Activated T-helper 2 cell treated with anti-CD3 and anti-CD28 coated beads, Interferon-gamma antibody, Interleukin-2, Interleukin-4, amounts not matched to agents 10 μg/mL and 5 μg/mL and 100 μg/mL, durations not matched to agents 14 hours and 24 hours and 36 hours (primary cell): ENCODE measurements at regions not wholly inside any gene's neighbourhood (a gene's known extent, or its start where the extent isn't known, plus 50 kb on each side); places are given as distances from the start of the nearest gene placed in this dataset.

Source experiments
- DNase-seq: peaks from one replicate; pipeline ENCODE4 v3.0.0; 2021; ENCODE audit warnings: low spot score
- H3K27ac Mint-ChIP-seq: one replicate; pipeline ENCODE4 v1.8.0; 2021; ENCODE audit warnings: mixed read lengths
- H3K27me3 Mint-ChIP-seq: one replicate; pipeline ENCODE4 v1.8.0; 2021; ENCODE audit warnings: low read depth, mixed read lengths
- H3K36me3 Mint-ChIP-seq: one replicate; pipeline ENCODE4 v1.8.0; 2021; ENCODE audit warnings: low read depth, mixed read lengths
- H3K4me1 Mint-ChIP-seq: one replicate; pipeline ENCODE4 v1.8.0; 2021; ENCODE audit warnings: low read depth, mixed read lengths
- H3K4me3 Mint-ChIP-seq: one replicate; pipeline ENCODE4 v1.8.0; 2021; ENCODE audit warnings: low read depth, mild to moderate bottlenecking, moderate library complexity, mixed read lengths
- H3K9me3 Mint-ChIP-seq: one replicate; pipeline ENCODE4 v1.8.0; 2021; ENCODE audit warnings: mixed read lengths
- intact Hi-C: fragments of 100-400 bp; cut with micrococcal nuclease; formaldehyde crosslinking; loops from one replicate; pipeline ENCODE4 v1.15.1; 2023

DNA sequence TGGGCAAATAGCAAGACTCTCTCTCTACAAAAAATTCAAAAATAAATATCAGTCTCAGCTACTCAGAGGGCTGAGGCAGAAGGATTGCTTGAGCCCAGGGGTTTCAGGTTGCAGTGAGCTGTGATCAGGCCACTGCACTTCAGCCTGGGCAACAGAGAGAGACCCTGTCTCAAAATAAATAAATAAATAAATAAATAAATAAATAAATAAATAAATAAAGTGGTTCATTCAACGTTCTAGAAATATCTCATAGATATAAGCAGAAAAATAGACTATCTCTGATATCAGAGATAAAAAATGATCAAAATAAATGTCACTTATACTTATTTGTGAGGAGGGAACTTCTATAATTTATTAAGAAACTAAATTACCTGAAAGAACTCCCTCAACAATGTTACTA, 480.9 kb downstream of the FBXO15 start:
- no peak overlapping the region for H3K4me3 Mint-ChIP-seq
- no peaks in the 10 kb centered on the region for H3K9me3 Mint-ChIP-seq
- H3K27me3 Mint-ChIP-seq: no peaks in the 10 kb centered on the region
- H3K4me1 Mint-ChIP-seq: no peaks in the 10 kb centered on the region
- DNase-seq: no peak
- intact Hi-C loops: no loop called here
- H3K27ac Mint-ChIP-seq: no peak overlapping the region
- H3K36me3 Mint-ChIP-seq: no peaks in the 10 kb centered on the region

DNA sequence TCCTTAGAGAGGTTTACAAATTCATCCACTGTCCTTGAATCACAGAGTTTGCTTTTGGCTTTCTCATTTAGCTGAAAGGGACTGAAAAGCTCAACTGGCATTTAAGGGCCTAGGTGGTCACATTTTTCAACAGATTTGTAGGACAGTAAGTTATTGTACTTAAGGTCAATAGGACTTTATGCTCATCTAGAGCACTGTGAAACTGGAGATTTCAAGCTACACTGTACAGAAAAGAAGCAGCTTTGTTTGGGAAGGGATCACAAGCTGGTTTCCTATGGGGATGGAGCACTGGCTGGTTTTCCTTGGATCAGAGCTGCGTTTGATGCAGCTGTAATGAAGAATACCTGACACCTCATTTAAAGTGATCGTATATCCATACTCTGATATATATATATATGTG, 482.7 kb downstream of the FBXO15 start:
- Mint-ChIP-seq H3K9me3 (no peaks in the 10 kb centered on the region), H3K36me3 (no peaks in the 10 kb centered on the region), H3K4me3 (no peak overlapping the region), H3K27me3 (no peaks in the 10 kb centered on the region), H3K27ac (no peak overlapping the region), H3K4me1 (no peaks in the 10 kb centered on the region)
- DNase-seq: no peak
- intact Hi-C loops: no loop called here

DNA sequence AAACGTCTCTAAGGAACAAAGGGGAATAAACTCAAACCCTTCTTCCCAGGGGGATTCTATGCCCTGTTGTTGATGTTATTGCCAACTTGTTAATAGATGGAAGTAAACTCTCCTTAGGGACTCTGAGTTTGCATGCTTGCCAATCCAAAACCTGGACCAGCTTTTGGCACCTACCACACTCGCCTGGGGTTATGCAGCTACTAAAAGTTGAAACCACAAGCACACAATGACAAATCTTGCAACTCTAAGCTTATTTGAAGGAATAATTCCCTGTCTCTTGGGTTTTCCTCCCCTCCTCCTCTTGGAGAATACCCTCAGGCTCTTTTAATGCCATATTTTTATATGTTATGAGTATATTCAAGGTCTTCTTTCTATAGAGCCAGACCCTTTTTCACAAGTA, 484.1 kb downstream of the FBXO15 start:
- no peaks in the 10 kb centered on the region for H3K27me3 Mint-ChIP-seq
- H3K27ac Mint-ChIP-seq: no peak overlapping the region
- no peaks in the 10 kb centered on the region for H3K9me3 Mint-ChIP-seq
- intact Hi-C loops: no loop called here
- H3K36me3 Mint-ChIP-seq: no peaks in the 10 kb centered on the region
- H3K4me1 Mint-ChIP-seq: no peaks in the 10 kb centered on the region
- no peak overlapping the region for H3K4me3 Mint-ChIP-seq
- DNase-seq: no peak

DNA sequence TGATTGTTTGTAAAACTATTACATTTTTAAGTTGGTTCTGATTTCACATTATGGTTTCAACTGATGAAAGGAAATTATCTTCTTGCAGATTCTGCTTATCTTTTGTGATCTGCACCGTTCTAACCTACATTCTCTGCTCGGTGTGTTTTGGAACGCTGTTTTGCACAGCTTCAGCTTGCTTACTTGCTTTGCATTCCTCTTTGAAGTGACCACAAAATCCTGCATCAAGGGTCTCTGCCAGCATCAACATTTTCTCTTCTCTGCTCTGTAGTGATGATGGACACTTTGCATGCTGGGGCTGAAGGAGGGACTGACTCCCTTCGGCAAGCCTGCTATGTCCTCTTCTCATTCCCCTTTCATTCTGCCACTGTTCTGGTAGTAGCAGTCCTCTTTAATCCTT, 485.2 kb downstream of the FBXO15 start:
- Mint-ChIP-seq H3K27ac (no peak overlapping the region), H3K27me3 (no peaks in the 10 kb centered on the region), H3K4me1 (no peaks in the 10 kb centered on the region), H3K4me3 (no peak overlapping the region), H3K9me3 (no peaks in the 10 kb centered on the region), H3K36me3 (no peaks in the 10 kb centered on the region)
- DNase-seq: no peak
- intact Hi-C loops: no loop called here

DNA sequence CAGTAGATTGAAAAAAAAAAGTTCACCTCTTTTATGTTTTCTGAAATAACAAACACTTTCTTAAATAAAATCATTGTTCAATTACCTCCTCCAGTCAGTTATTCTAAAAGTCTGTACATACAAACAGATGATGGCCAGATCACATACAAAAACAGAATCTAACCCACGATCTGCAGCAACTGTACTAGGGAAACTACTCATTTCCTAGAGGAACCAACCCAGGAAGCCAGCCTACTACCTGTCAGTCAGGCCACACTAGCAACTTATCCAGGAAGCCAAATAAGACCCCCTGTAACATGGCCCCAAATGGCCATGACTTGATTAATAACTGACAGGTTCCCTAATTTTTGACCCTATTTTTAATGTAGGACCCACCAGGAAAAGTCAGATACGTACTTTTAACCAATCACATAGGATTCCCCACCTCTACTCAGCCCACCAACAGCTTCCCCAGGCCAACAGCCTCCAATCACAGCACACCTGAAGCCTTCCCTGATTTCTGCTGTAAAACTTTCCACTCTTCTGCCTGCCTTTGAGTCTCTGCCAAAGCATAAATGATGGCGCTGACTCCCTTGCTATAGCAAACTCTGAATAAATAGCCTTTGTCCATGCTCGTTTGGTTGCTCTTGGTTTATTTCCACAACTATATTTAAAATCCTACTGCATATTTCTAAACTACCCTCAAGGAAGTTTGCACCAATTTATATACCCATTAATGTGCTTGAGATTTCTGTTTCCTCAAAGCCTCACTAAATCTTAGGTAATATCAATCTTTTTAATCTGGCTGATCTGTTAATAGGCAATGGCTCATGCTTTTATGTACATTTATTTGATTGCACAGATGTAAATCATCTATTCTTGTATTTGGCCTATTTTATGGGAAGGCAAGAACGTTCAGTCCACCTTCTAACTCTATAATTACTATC, 486.4 kb downstream of the FBXO15 start:
- Mint-ChIP-seq H3K27me3 (no peaks in the 10 kb centered on the region), H3K4me1 (no peaks in the 10 kb centered on the region)
- intact Hi-C loops: no loop called here

DNA sequence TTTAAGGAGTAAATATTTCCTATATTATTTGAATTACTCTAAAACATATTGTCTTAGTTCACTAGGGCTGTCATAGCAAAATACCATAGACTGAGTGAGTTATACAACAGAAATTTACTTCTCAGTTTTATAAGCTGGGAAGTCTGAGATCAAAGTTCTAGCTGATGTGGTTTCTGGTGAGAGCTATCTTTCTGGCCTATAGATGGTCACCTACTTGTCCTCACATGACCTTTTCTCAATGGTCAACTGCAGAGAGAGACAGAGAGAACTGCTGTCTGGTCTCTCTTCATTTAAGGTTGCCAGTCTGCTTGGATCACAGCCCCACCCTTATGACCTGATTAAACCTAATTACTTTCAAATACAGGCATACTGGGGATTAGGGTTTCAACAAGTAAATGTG, 490.9 kb downstream of the FBXO15 start:
- H3K4me3 Mint-ChIP-seq: no peak overlapping the region
- H3K4me1 Mint-ChIP-seq: no peaks in the 10 kb centered on the region
- H3K36me3 Mint-ChIP-seq: no peaks in the 10 kb centered on the region
- intact Hi-C loops: no loop called here
- no peaks in the 10 kb centered on the region for H3K27me3 Mint-ChIP-seq
- H3K9me3 Mint-ChIP-seq: no peaks in the 10 kb centered on the region
- H3K27ac Mint-ChIP-seq: no peak overlapping the region
- DNase-seq: no peak

More for the DNA sequence above, 486.4 kb downstream of the FBXO15 start:
- Mint-ChIP-seq H3K36me3 (no peaks in the 10 kb centered on the region), H3K4me3 (no peak overlapping the region), H3K27ac (no peak overlapping the region), H3K9me3 (no peaks in the 10 kb centered on the region)
- DNase-seq: no peak

DNA sequence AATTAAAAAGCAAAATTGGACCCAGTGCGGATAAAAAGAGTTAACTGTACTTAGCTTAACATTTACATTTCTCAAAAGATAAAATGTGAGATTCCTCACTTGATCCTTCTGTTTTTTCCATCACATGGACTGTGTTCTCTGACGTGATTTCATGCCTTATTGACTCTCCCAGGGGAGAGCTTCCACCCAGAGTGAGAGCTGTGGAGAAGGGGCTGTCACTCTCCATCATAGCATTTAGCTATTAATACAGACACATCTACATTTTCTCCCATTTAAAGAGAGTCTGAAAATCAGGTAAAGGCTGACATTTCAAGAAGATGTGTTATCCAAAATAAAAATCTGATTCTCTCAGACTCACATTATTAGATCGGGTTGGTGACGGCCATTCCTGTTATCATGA, 493.8 kb downstream of the FBXO15 start:
- H3K36me3 Mint-ChIP-seq: no peaks in the 10 kb centered on the region
- intact Hi-C loops: no loop called here

DNA sequence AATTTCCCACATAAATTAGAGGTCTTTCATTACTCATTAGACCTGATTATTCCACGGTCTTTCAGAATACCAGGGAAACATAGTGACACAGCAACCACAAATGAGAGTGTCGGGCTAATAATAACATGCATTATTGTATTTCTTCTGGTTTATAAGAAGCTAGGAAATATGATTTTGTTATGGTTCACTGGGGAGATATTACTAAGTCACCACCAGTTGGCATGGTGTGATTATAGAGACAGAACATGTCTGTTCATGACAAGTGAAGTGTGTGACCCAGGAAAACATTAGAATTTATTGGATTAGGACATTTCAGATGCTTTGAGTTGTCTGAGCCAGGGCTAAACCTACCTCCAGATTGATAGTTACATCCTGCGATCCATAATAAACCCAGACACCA, 494.4 kb downstream of the FBXO15 start:
- no peaks in the 10 kb centered on the region for H3K27me3 Mint-ChIP-seq
- no peaks in the 10 kb centered on the region for H3K36me3 Mint-ChIP-seq
- H3K4me1 Mint-ChIP-seq: no peaks in the 10 kb centered on the region
- no peak for DNase-seq
- H3K27ac Mint-ChIP-seq: no peak overlapping the region
- intact Hi-C loops: no loop called here
- no peak overlapping the region for H3K4me3 Mint-ChIP-seq
- no peaks in the 10 kb centered on the region for H3K9me3 Mint-ChIP-seq

More for the DNA sequence above, 493.8 kb downstream of the FBXO15 start:
- H3K4me3 Mint-ChIP-seq: no peak overlapping the region
- H3K4me1 Mint-ChIP-seq: no peaks in the 10 kb centered on the region
- H3K27ac Mint-ChIP-seq: no peak overlapping the region
- no peaks in the 10 kb centered on the region for H3K27me3 Mint-ChIP-seq
- DNase-seq: no peak
- no peaks in the 10 kb centered on the region for H3K9me3 Mint-ChIP-seq

DNA sequence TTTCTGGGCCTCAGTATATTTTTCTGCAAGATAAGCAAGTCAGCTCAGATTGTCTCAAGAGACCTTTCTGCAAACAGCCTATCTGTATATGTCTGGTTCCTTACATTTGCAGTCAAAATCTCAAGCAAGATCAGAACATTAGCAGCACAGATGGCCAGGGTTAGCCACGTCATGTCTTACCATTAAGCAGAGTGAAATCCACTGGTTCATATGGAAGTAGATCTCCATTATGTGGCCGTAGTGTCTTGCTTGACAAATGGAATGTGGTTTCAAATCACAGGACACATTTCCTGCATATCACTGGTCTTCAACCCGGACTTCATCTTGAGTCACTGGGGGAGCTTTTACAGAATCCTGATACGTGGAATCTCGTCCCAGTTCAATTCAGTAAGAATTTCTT, 500.2 kb downstream of the FBXO15 start:
- H3K4me3 Mint-ChIP-seq: no peak overlapping the region
- no peaks in the 10 kb centered on the region for H3K9me3 Mint-ChIP-seq
- H3K27ac Mint-ChIP-seq: no peak overlapping the region
- no peaks in the 10 kb centered on the region for H3K27me3 Mint-ChIP-seq
- intact Hi-C loops: no loop called here
- no peaks in the 10 kb centered on the region for H3K4me1 Mint-ChIP-seq
- H3K36me3 Mint-ChIP-seq: no peaks in the 10 kb centered on the region
- no peak for DNase-seq

DNA sequence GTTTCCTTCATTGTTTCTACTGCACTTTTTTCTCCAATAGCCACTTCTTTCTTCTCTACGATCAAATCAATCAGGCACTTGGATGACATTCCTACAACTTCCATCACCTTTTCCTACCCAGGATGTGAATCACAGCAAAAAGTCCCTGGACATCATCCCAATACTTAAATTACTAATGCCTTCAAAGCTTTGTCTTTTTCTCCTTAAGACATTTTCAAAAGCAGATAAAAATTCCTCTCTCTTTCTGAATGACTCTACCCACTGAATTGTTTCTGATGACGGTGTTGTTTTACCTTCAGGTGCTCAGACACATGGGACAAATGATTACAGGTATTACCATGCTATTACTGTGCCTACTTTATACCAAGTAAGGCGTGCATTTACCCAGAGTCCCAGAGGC, 500.9 kb downstream of the FBXO15 start:
- DNase-seq: no peak
- Mint-ChIP-seq H3K4me1 (no peaks in the 10 kb centered on the region), H3K27me3 (no peaks in the 10 kb centered on the region), H3K4me3 (no peak overlapping the region), H3K9me3 (no peaks in the 10 kb centered on the region), H3K36me3 (no peaks in the 10 kb centered on the region), H3K27ac (no peak overlapping the region)
- intact Hi-C loops: no loop called here

DNA sequence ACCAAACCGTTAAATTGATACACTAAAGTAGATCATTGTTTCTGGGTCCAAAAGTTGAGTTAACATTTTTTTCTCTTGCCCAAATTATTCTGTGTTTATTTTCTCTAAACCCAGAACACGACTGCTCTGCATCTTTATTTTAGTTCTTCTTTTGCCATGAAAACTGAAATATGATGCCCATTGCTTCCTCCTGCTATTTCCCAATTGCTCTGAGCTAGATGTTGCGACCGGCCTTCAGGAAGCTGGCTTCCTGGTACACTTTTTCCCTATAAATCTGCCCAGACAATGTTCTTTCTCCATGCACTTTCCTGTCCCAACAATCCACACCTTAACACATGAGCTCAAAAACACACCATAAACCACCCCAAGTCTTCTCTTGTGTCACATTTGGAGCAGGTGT, 501.4 kb downstream of the FBXO15 start:
- Mint-ChIP-seq H3K4me1 (no peaks in the 10 kb centered on the region), H3K27me3 (no peaks in the 10 kb centered on the region), H3K36me3 (no peaks in the 10 kb centered on the region), H3K9me3 (no peaks in the 10 kb centered on the region), H3K4me3 (no peak overlapping the region), H3K27ac (no peak overlapping the region)
- no peak for DNase-seq
- intact Hi-C loops: no loop called here

DNA sequence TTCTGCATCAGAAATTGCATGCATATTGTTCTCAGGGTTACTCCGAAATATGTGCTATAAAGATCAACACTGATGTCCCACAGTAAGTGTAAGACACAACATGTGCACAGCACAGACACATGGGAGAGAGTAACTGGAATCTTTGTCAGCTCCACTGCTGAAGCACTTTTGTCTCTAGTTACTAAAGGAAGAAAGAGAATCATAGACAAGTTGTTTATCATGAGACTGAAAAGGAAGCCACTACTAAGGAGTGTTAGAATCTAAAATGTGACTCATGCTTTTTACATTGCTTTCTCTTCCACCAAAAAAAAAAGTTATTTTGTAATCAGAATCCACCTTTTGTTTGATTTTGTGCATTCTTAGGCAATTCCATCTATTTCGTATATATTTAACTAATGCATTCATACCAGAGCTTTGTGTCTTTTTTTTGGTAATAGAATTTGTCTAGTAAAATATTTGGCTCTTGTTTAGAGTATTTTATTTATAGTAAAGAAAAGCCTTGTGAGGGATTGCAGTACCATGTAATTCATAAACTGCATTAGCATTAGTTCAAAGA, 502.4 kb downstream of the FBXO15 start:
- H3K4me3 Mint-ChIP-seq: no peak overlapping the region
- no peaks in the 10 kb centered on the region for H3K9me3 Mint-ChIP-seq
- H3K4me1 Mint-ChIP-seq: no peaks in the 10 kb centered on the region
- H3K27ac Mint-ChIP-seq: no peak overlapping the region
- no peak for DNase-seq
- H3K36me3 Mint-ChIP-seq: no peaks in the 10 kb centered on the region
- intact Hi-C loops: no loop called here
- no peaks in the 10 kb centered on the region for H3K27me3 Mint-ChIP-seq

DNA sequence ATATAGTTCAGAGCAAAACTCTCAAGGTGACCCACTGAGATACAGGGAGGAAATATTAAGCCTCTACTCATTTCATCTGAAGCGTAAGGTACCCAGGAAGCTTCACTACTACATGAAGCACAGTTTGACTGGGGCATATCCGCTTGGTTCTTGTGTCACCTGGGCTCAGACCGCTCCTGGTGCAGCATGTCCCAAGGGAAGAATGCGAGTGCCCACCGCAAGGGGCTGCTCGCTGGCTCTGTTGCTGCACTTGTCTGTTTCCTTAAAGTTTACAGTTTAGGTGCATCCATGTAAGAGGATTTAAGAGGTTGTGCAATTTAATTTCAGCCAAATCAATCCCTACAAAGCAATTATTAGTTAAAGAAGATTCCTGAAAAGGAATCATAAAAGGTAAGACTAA, 507.8 kb downstream of the FBXO15 start:
- H3K27ac Mint-ChIP-seq: no peak overlapping the region
- no peaks in the 10 kb centered on the region for H3K36me3 Mint-ChIP-seq
- H3K9me3 Mint-ChIP-seq: no peaks in the 10 kb centered on the region
- no peaks in the 10 kb centered on the region for H3K4me1 Mint-ChIP-seq
- DNase-seq: no peak
- H3K27me3 Mint-ChIP-seq: no peaks in the 10 kb centered on the region
- intact Hi-C loops: no loop called here
- no peak overlapping the region for H3K4me3 Mint-ChIP-seq
